WERI-Rb-1 (cell line): ENCODE measurements at regions not wholly inside any gene's neighbourhood (a gene's known extent, or its start where the extent isn't known, plus 50 kb on each side); places are given as distances from the start of the nearest gene placed in this dataset.
"Not testable (repeated sequence)": the region's sequence is repeated elsewhere in the genome, so short reads cannot be mapped to it uniquely, and the experiment has no call there.

Experiments used
- DNase-seq: peaks from one replicate; pipeline ENCODE4 v3.0.0-alpha.2; 2020
- H3K27ac ChIP-seq: fragments of 250-450 bp; sonication (Bioruptor Pico); 2 replicates; pipeline ENCODE4 v1.5.1; 2020; ENCODE audit warnings: mild to moderate bottlenecking, moderate library complexity
- H3K27me3 ChIP-seq: fragments of 250-450 bp; sonication (Bioruptor Pico); 2 replicates; pipeline ENCODE4 v1.5.1; 2021; ENCODE audit warnings: mild to moderate bottlenecking, low read depth, moderate library complexity; ENCODE audit not compliant: insufficient read depth, severe bottlenecking
- H3K36me3 ChIP-seq: fragments of 250-450 bp; sonication (Bioruptor Pico); 2 replicates; pipeline ENCODE4 v1.5.1; 2020; ENCODE audit warnings: mild to moderate bottlenecking, moderate library complexity
- H3K4me3 ChIP-seq: 2 replicates; pipeline ENCODE4 v1.5.1; 2011; ENCODE audit warnings: low read depth, mild to moderate bottlenecking, control low read depth, low read length
- H3K9me3 ChIP-seq: fragments of 250-450 bp; sonication (Bioruptor Pico); 2 replicates; pipeline ENCODE4 v1.5.1; 2021; ENCODE audit warnings: mild to moderate bottlenecking, moderate library complexity; ENCODE audit not compliant: severe bottlenecking
- TF ChIP-seq, protein P1 (sequence below): IDR thresholded peaks from 2 replicates; pipeline ENCODE4 v1.5.1; 2011; ENCODE audit warnings: low read depth, mild to moderate bottlenecking, control low read depth, inconsistent platforms, low read length

DNA sequence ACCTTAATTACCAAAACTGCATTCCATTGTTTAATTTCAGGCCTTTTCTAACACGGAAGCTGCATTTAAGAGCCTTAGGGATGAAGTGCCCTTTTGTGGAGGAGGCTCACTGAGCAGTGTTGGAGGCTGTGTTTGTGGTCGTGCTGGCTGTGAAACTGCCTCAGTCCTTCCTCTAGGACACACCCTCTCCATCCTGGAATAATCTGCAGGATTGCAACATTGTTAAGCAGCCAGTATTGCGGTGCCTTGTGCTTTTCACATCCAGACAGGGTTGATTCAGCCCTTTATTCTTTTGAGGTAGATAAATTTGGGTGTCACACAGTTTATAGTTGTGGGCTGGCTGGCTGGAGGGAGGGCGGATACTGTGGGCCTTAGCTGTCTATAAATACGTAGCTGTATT lies 141.6 kb downstream of the CDRT15L2 start:
- H3K9me3 ChIP-seq = no peaks in the 10 kb centered on the region
- no peaks in the 10 kb centered on the region for H3K36me3 ChIP-seq
- DNase-seq = no peak
- H3K4me3 ChIP-seq = no peak overlapping the region
- H3K27ac ChIP-seq = no peak overlapping the region
- no peaks in the 10 kb centered on the region for H3K27me3 ChIP-seq
- TF ChIP-seq, protein P1, sequence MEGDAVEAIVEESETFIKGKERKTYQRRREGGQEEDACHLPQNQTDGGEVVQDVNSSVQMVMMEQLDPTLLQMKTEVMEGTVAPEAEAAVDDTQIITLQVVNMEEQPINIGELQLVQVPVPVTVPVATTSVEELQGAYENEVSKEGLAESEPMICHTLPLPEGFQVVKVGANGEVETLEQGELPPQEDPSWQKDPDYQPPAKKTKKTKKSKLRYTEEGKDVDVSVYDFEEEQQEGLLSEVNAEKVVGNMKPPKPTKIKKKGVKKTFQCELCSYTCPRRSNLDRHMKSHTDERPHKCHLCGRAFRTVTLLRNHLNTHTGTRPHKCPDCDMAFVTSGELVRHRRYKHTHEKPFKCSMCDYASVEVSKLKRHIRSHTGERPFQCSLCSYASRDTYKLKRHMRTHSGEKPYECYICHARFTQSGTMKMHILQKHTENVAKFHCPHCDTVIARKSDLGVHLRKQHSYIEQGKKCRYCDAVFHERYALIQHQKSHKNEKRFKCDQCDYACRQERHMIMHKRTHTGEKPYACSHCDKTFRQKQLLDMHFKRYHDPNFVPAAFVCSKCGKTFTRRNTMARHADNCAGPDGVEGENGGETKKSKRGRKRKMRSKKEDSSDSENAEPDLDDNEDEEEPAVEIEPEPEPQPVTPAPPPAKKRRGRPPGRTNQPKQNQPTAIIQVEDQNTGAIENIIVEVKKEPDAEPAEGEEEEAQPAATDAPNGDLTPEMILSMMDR = no peak

DNA sequence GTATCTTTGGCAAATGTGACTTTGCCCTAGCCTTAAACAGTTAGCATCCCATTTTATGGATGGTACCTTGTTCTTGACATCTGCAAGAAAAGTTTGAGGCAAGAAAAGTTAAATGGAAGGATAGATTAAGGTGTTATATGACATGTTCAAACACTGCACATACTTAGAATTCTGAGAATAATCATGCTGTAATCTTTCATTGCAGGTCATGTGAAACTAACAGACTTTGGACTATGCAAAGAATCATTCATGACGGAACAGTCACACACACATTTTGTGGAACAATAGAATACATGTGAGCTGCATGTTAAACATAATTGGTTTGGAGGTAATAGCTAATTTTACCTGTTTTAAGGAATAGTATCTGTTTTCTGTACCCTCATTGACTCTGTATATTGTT lies 144.9 kb downstream of the CDRT15L2 start:
- H3K27me3 ChIP-seq, H3K4me3 ChIP-seq, H3K36me3 ChIP-seq, DNase-seq, H3K27ac ChIP-seq, H3K9me3 ChIP-seq: not testable (repeated sequence)

DNA sequence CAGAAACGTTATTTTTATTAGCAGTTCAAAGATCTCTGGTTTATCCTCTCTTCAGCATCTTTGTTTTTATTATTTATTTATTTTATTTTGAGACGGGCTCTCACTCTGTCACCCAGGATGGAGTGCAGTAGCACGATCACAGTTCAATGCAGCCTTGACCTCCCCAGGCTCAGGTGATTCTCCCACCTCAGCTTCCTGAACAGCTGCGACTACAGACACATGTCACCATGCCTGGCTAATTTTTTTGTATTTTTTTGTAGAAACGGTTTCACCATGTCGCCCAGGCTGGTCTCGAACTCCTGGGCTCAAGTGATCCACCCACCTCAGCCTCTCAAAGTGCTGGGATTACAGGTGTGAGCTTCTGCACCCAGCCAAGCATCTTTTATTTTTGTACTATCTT lies 147.7 kb downstream of the CDRT15L2 start:
- not testable (repeated sequence) for H3K36me3 ChIP-seq, H3K9me3 ChIP-seq, DNase-seq, H3K4me3 ChIP-seq, H3K27me3 ChIP-seq, H3K27ac ChIP-seq

DNA sequence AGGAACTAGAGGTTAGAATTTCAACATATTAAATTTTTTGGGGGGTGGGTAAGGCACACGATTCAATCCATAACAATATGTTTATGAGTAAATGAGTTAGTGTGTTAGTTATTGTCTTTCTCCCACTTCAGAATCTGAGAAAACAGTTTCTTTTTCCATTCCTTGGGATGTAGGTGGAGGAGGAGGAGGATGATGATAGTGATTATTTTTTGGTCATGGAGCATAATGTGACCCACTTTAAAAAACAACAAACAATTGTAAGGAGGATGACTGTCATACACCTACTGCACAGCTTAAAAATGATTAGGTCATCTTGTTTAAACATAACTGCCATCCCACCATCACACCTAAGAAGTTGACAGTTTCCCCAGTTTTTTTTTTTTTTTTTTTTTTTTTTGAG lies 148.7 kb downstream of the CDRT15L2 start:
- no peak for DNase-seq
- no peaks in the 10 kb centered on the region for H3K36me3 ChIP-seq
- no peaks in the 10 kb centered on the region for H3K9me3 ChIP-seq
- no peak overlapping the region for H3K4me3 ChIP-seq
- H3K27me3 ChIP-seq = no peaks in the 10 kb centered on the region
- TF ChIP-seq, protein P1 = no peak
- no peak overlapping the region for H3K27ac ChIP-seq

DNA sequence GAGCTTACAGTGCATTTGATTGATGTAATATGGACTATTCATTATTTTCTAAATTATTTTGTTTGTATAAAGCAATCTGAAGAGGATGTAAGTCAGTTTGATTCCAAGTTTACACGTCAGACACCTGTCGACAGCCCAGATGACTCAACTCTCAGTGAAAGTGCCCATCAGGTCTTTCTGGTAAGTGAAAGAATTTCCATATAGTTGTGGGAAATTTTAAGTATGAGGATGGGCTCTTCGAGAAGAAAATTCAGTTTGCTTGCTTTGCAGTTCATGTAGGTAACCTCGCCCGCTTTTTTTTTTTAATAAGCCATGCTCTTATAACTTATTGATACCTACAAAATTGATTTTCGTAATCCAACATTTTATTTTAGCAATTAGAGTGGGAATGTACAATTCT lies 151.6 kb downstream of the CDRT15L2 start:
- H3K4me3 ChIP-seq, DNase-seq, H3K27me3 ChIP-seq, H3K36me3 ChIP-seq, H3K9me3 ChIP-seq, H3K27ac ChIP-seq: not testable (repeated sequence)

DNA sequence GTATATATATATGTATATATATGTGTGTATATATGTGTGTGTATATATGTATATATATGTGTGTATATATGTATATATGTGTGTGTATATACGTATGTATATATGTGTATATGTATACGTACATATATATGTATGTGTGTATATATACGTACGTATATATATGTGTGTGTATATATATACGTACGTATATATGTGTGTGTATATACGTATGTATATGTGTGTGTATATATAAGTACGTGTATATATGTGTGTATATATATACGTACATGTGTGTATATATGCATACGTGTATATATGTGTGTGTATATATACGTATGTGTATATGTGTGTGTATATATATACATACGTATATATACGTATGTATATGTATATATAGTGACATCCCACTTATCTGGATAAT lies 154.4 kb downstream of the CDRT15L2 start:
- TF ChIP-seq, protein P1 = no peak
- Histone ChIP-seq H3K9me3 (no peaks in the 10 kb centered on the region), H3K36me3 (no peaks in the 10 kb centered on the region), H3K27ac (no peak overlapping the region), H3K27me3 (no peaks in the 10 kb centered on the region), H3K4me3 (no peak overlapping the region)
- DNase-seq = no peak

DNA sequence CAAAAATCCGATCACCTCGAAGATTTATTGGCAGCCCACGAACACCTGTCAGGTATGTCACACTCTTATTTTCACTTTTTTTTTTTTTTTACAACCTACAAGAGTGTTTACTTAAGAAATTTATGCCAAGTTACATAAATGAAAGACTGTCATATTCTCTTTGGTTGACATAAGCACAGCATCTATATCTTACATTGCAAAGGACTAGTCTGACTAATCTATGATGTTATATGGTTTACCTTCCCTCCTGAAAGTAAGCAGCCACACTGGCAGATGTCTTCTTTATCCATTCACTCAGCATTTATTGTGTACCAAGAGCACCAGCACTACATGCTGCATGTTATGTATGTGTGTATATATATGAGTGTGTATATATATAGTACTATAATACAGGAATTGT lies 156.3 kb downstream of the CDRT15L2 start:
- TF ChIP-seq, protein P1 = no peak
- Histone ChIP-seq H3K4me3 (no peak overlapping the region), H3K36me3 (no peaks in the 10 kb centered on the region), H3K27ac (no peak overlapping the region), H3K9me3 (no peaks in the 10 kb centered on the region), H3K27me3 (no peaks in the 10 kb centered on the region)
- DNase-seq = no peak

DNA sequence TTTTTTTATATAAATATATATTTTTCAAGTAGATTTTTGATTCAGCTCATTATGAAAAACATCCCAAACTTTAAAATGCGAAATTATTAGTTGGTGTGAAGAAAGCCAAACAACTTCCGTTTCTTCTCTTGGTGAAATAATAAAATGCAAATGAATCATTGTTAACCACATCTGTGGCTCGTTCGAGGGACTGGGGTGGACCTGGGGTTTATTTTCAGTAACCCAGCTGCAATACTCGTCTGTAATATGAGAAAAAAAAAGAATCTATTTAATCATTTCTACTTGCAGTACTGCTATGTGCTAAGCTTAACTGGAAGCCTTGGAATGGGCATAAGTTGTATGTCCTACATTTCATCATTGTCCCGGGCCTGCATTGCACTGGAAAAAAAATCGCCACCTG lies 158.1 kb downstream of the CDRT15L2 start:
- DNase-seq, H3K27ac ChIP-seq, H3K9me3 ChIP-seq, H3K27me3 ChIP-seq, H3K36me3 ChIP-seq, H3K4me3 ChIP-seq: not testable (repeated sequence)
